DMS 273 (cell line): ENCODE measurements at regions not wholly inside any gene's neighbourhood (a gene's known extent, or its start where the extent isn't known, plus 50 kb on each side); places are given as distances from the start of the nearest gene placed in this dataset.
A peak's percentile ranks its signal among the peaks of the same experiment; 100 is the strongest.
"Not testable (repeated sequence)": the region's sequence is repeated elsewhere in the genome, so short reads cannot be mapped to it uniquely, and the experiment has no call there.

Experiments
- DNase-seq: peaks from one replicate; lab custom pipeline; 2025; ENCODE audit not compliant: unreplicated experiment; lab: John Stamatoyannopoulos, UW

- DNase-seq, result peak; percentile 31
Measured at GRCh38 chr5:150960791-150961396, 56.1 kb upstream of the ZNF300 start.

GRCh38 chr5:150960323-150960722, 55.5 kb upstream of the ZNF300 start:
- DNase-seq, result not testable (repeated sequence)
